ENCODE measurements at regions not wholly inside any gene's neighbourhood (a gene's known extent, or its start where the extent isn't known, plus 50 kb on each side); places are given as distances from the start of the nearest gene placed in this dataset.

- no peaks in the 10 kb centered on the region for H3K79me2 ChIP-seq (ENCODE audit: insufficient read depth, low read length)
- H2AFZ ChIP-seq (ENCODE audit: low read depth, low read length, severe bottlenecking) = no peak overlapping the region
- H3F3A ChIP-seq (ENCODE audit: insufficient read depth) = no peaks in the 10 kb centered on the region
- H3K9ac ChIP-seq (ENCODE audit: low read length) = no peak overlapping the region
- H3K4me2 ChIP-seq (ENCODE audit: low read depth, low read length, poor library complexity, severe bottlenecking) = no peak overlapping the region
- H3K36me3 ChIP-seq (ENCODE audit: low read length) = no peaks in the 10 kb centered on the region
- H3K4me3 ChIP-seq (ENCODE audit: insufficient read depth, low read length, poor library complexity, severe bottlenecking) = no peak overlapping the region
- TF ChIP-seq EZH2phosphoT487 (conservative IDR thresholded peaks at IDR 0.05; ENCODE audit: low read length) (no peak), CTCF (IDR thresholded peaks at IDR 0.05; ENCODE audit: insufficient read depth, low read length, poor library complexity, severe bottlenecking) (no peak)
- no peaks in the 10 kb centered on the region for H3K27me3 ChIP-seq (ENCODE audit: low read length)
- no peaks in the 10 kb centered on the region for H3K9me2 ChIP-seq (replicated peaks; ENCODE audit: insufficient read depth, low read length)
- H3K27ac ChIP-seq (ENCODE audit: low read depth, low read length) = no peak overlapping the region
- H4K20me1 ChIP-seq (ENCODE audit: low read depth, low read length) = no peaks in the 10 kb centered on the region
- no peaks in the 10 kb centered on the region for H3K9me3 ChIP-seq (ENCODE audit: insufficient read depth, low read length)
Measured at GRCh38 chr5:173518856-173519255, 97.6 kb downstream of the BOD1 start.

GRCh38 chr5:173517648-173518047 lies 98.8 kb downstream of the BOD1 start:
- no peak overlapping the region for H2AFZ ChIP-seq (ENCODE audit: low read depth, low read length, severe bottlenecking)
- H3K36me3 ChIP-seq (ENCODE audit: low read length) = no peaks in the 10 kb centered on the region
- no peaks in the 10 kb centered on the region for H3K27me3 ChIP-seq (ENCODE audit: low read length)
- no peaks in the 10 kb centered on the region for H3K9me3 ChIP-seq (ENCODE audit: insufficient read depth, low read length)
- H3K27ac ChIP-seq (ENCODE audit: low read depth, low read length) = no peak overlapping the region
- H4K20me1 ChIP-seq (ENCODE audit: low read depth, low read length) = no peaks in the 10 kb centered on the region
- no peaks in the 10 kb centered on the region for H3F3A ChIP-seq (ENCODE audit: insufficient read depth)
- no peak for TF ChIP-seq EZH2phosphoT487 (conservative IDR thresholded peaks at IDR 0.05; ENCODE audit: low read length)
- no peak for TF ChIP-seq CTCF (IDR thresholded peaks at IDR 0.05; ENCODE audit: insufficient read depth, low read length, poor library complexity, severe bottlenecking)
- no peak overlapping the region for H3K9ac ChIP-seq (ENCODE audit: low read length)
- H3K4me3 ChIP-seq (ENCODE audit: insufficient read depth, low read length, poor library complexity, severe bottlenecking) = no peak overlapping the region
- H3K79me2 ChIP-seq (ENCODE audit: insufficient read depth, low read length) = no peaks in the 10 kb centered on the region
- no peak overlapping the region for H3K4me2 ChIP-seq (ENCODE audit: low read depth, low read length, poor library complexity, severe bottlenecking)
- no peaks in the 10 kb centered on the region for H3K9me2 ChIP-seq (replicated peaks; ENCODE audit: insufficient read depth, low read length)

- no peak overlapping the region for H3K9ac ChIP-seq (ENCODE audit: low read length)
- no peak overlapping the region for H3K4me2 ChIP-seq (ENCODE audit: low read depth, low read length, poor library complexity, severe bottlenecking)
- TF ChIP-seq CTCF (IDR thresholded peaks at IDR 0.05; ENCODE audit: insufficient read depth, low read length, poor library complexity, severe bottlenecking) = no peak
- H3F3A ChIP-seq (ENCODE audit: insufficient read depth) = no peaks in the 10 kb centered on the region
- H3K36me3 ChIP-seq (ENCODE audit: low read length) = no peaks in the 10 kb centered on the region
- no peaks in the 10 kb centered on the region for H3K9me2 ChIP-seq (replicated peaks; ENCODE audit: insufficient read depth, low read length)
- H3K4me3 ChIP-seq (ENCODE audit: insufficient read depth, low read length, poor library complexity, severe bottlenecking) = no peak overlapping the region
- H3K79me2 ChIP-seq (ENCODE audit: insufficient read depth, low read length) = no peaks in the 10 kb centered on the region
- H2AFZ ChIP-seq (ENCODE audit: low read depth, low read length, severe bottlenecking) = no peak overlapping the region
- H3K27ac ChIP-seq (ENCODE audit: low read depth, low read length) = no peak overlapping the region
- H4K20me1 ChIP-seq (ENCODE audit: low read depth, low read length) = no peaks in the 10 kb centered on the region
- no peaks in the 10 kb centered on the region for H3K9me3 ChIP-seq (ENCODE audit: insufficient read depth, low read length)
- H3K27me3 ChIP-seq (ENCODE audit: low read length) = no peaks in the 10 kb centered on the region
Measured at GRCh38 chr5:173515526-173515925, 100.9 kb downstream of the BOD1 start.

GRCh38 chr5:173514661-173515060 lies 101.8 kb downstream of the BOD1 start:
- Histone ChIP-seq H3K27ac (ENCODE audit: low read depth, low read length) (no peak overlapping the region), H3K27me3 (ENCODE audit: low read length) (no peaks in the 10 kb centered on the region)
- TF ChIP-seq CTCF (IDR thresholded peaks at IDR 0.05; ENCODE audit: insufficient read depth, low read length, poor library complexity, severe bottlenecking) = no peak
- no peak for TF ChIP-seq EZH2phosphoT487 (conservative IDR thresholded peaks at IDR 0.05; ENCODE audit: low read length)

More at GRCh38 chr5:173514661-173515060, 101.8 kb downstream of the BOD1 start:
- H3K36me3 ChIP-seq (ENCODE audit: low read length) = no peaks in the 10 kb centered on the region
- no peak overlapping the region for H3K9ac ChIP-seq (ENCODE audit: low read length)
- no peaks in the 10 kb centered on the region for H4K20me1 ChIP-seq (ENCODE audit: low read depth, low read length)
- no peak overlapping the region for H2AFZ ChIP-seq (ENCODE audit: low read depth, low read length, severe bottlenecking)
- no peaks in the 10 kb centered on the region for H3K9me2 ChIP-seq (replicated peaks; ENCODE audit: insufficient read depth, low read length)
- H3K9me3 ChIP-seq (ENCODE audit: insufficient read depth, low read length) = no peaks in the 10 kb centered on the region
- no peak overlapping the region for H3K4me3 ChIP-seq (ENCODE audit: insufficient read depth, low read length, poor library complexity, severe bottlenecking)
- H3K79me2 ChIP-seq (ENCODE audit: insufficient read depth, low read length) = no peaks in the 10 kb centered on the region
- no peaks in the 10 kb centered on the region for H3F3A ChIP-seq (ENCODE audit: insufficient read depth)
- no peak overlapping the region for H3K4me2 ChIP-seq (ENCODE audit: low read depth, low read length, poor library complexity, severe bottlenecking)

All from SU-DHL-6 (cell line).